Vagina (tissue), 2 donors: ENCODE measurements at regions not wholly inside any gene's neighbourhood (a gene's known extent, or its start where the extent isn't known, plus 50 kb on each side); places are given as distances from the start of the nearest gene placed in this dataset.

Experiments used
- DNase-seq, 2 donors: peaks; one replicate each; pipeline ENCODE4 v3.0.0-alpha.2; 2017; ENCODE audit errors: extremely low spot score in 2 of 2
- H3K27ac ChIP-seq: fragments of 200-600 bp; sonication (generic); one replicate; pipeline ENCODE4 v1.5.1; 2019
- H3K27me3 ChIP-seq: fragments of 200-600 bp; sonication (generic); one replicate; pipeline ENCODE4 v1.5.1; 2019
- H3K36me3 ChIP-seq, 2 donors: fragments of 200-600 bp; sonication (generic); one replicate each; pipeline ENCODE4 v1.5.1; 2017 to 2019
- H3K4me1 ChIP-seq: fragments of 200-600 bp; sonication (generic); one replicate; pipeline ENCODE4 v1.5.1; 2019
- H3K4me3 ChIP-seq, 2 donors: fragments of 200-600 bp; sonication (generic); 1 replicate in 1 of 2; 2 replicates in 1 of 2; pipeline ENCODE4 v1.5.1; 2016 to 2019
- H3K9me3 ChIP-seq: fragments of 200-600 bp; sonication (generic); one replicate; pipeline ENCODE4 v1.5.1; 2019
- CTCF ChIP-seq, 3 experiments: fragments of 450-650 bp in 2 of 3; fragments of 200-600 bp in 1 of 3; sonication (generic) in 1 of 3; IDR thresholded peaks; one replicate each; pipeline ENCODE4 v1.5.1; 2017 to 2019; ENCODE audit warnings: antibody characterized with exemption in 3 of 3, mild to moderate bottlenecking in 2 of 3, moderate library complexity in 2 of 3
- POLR2A ChIP-seq, 2 donors: fragments of 450-650 bp; IDR thresholded peaks; one replicate each; pipeline ENCODE4 v1.6.1; 2017; ENCODE audit warnings: antibody characterized with exemption in 2 of 2, mild to moderate bottlenecking in 2 of 2, moderate library complexity in 2 of 2
- POLR2AphosphoS5 ChIP-seq, 2 donors: sonication (generic); formaldehyde crosslinking; IDR thresholded peaks; one replicate each; pipeline ENCODE4 v1.9.0; 2017; ENCODE audit warnings: antibody characterized with exemption in 2 of 2, mild to moderate bottlenecking in 2 of 2, low read depth in 1 of 2; ENCODE audit not compliant: insufficient read depth in 1 of 2
- intact Hi-C: fragments of 100-400 bp; cut with DNase I; formaldehyde crosslinking; loops from one replicate; pipeline ENCODE4 v1.15.1; 2023

GRCh38 chr5:23284656-23285055, 222.8 kb upstream of the PRDM9 start:
- no peaks in the 10 kb centered on the region for H3K27me3 ChIP-seq
- no peaks in the 10 kb centered on the region for H3K4me1 ChIP-seq
- TF ChIP-seq CTCF (IDR thresholded peaks at IDR 0.05) (no peak), POLR2AphosphoS5 (IDR thresholded peaks at IDR 0.05; ENCODE audit: insufficient read depth in 1 of 2, low read depth in 1 of 2) (no peak), POLR2A (IDR thresholded peaks at IDR 0.05) (no peak)
- intact Hi-C loops, result no loop called here
- H3K4me3 ChIP-seq, result no peak overlapping the region
- H3K36me3 ChIP-seq, result no peaks in the 10 kb centered on the region
- no peak for DNase-seq
- no peaks in the 10 kb centered on the region for H3K9me3 ChIP-seq
- no peak overlapping the region for H3K27ac ChIP-seq

GRCh38 chr5:23274171-23274570, 233.2 kb upstream of the PRDM9 start:
- H3K27me3 ChIP-seq, result no peaks in the 10 kb centered on the region
- no peak overlapping the region for H3K27ac ChIP-seq
- no peaks in the 10 kb centered on the region for H3K36me3 ChIP-seq
- H3K4me1 ChIP-seq, result no peaks in the 10 kb centered on the region
- DNase-seq, result no peak
- TF ChIP-seq POLR2AphosphoS5 (IDR thresholded peaks at IDR 0.05; ENCODE audit: insufficient read depth in 1 of 2, low read depth in 1 of 2), result no peak
- TF ChIP-seq POLR2A (IDR thresholded peaks at IDR 0.05), result no peak
- TF ChIP-seq CTCF (IDR thresholded peaks at IDR 0.05), result no peak
- no peak overlapping the region for H3K4me3 ChIP-seq
- H3K9me3 ChIP-seq, result no peaks in the 10 kb centered on the region
- intact Hi-C loops, result no loop called here

GRCh38 chr5:23269981-23270380, 237.4 kb upstream of the PRDM9 start:
- H3K36me3 ChIP-seq, result no peaks in the 10 kb centered on the region
- intact Hi-C loops, result no loop called here
- no peaks in the 10 kb centered on the region for H3K4me1 ChIP-seq
- no peaks in the 10 kb centered on the region for H3K27me3 ChIP-seq
- TF ChIP-seq POLR2A (IDR thresholded peaks at IDR 0.05) (no peak), CTCF (IDR thresholded peaks at IDR 0.05) (no peak), POLR2AphosphoS5 (IDR thresholded peaks at IDR 0.05; ENCODE audit: insufficient read depth in 1 of 2, low read depth in 1 of 2) (no peak)
- H3K27ac ChIP-seq, result no peak overlapping the region
- no peak overlapping the region for H3K4me3 ChIP-seq
- DNase-seq, result no peak
- no peaks in the 10 kb centered on the region for H3K9me3 ChIP-seq

- H3K9me3 ChIP-seq, result no peaks in the 10 kb centered on the region
- H3K27ac ChIP-seq, result no peak overlapping the region
- intact Hi-C loops, result no loop called here
- TF ChIP-seq CTCF (IDR thresholded peaks at IDR 0.05) (no peak), POLR2AphosphoS5 (IDR thresholded peaks at IDR 0.05; ENCODE audit: insufficient read depth in 1 of 2, low read depth in 1 of 2) (no peak), POLR2A (IDR thresholded peaks at IDR 0.05) (no peak)
- no peaks in the 10 kb centered on the region for H3K36me3 ChIP-seq
- no peak overlapping the region for H3K4me3 ChIP-seq
- H3K4me1 ChIP-seq, result no peaks in the 10 kb centered on the region
- no peaks in the 10 kb centered on the region for H3K27me3 ChIP-seq
- DNase-seq, result no peak
These were observed 239.3 kb upstream of the PRDM9 start for GRCh38 chr5:23268136-23268535.

- intact Hi-C loops, result no loop called here
- Histone ChIP-seq H3K9me3 (no peaks in the 10 kb centered on the region), H3K36me3 (no peaks in the 10 kb centered on the region), H3K27ac (no peak overlapping the region), H3K4me1 (no peaks in the 10 kb centered on the region), H3K4me3 (no peak overlapping the region), H3K27me3 (no peaks in the 10 kb centered on the region)
- no peak for DNase-seq
- TF ChIP-seq POLR2AphosphoS5 (IDR thresholded peaks at IDR 0.05; ENCODE audit: insufficient read depth in 1 of 2, low read depth in 1 of 2) (no peak), POLR2A (IDR thresholded peaks at IDR 0.05) (no peak), CTCF (IDR thresholded peaks at IDR 0.05) (no peak)
These were observed 246.8 kb upstream of the PRDM9 start for GRCh38 chr5:23260621-23261020.
